Loucy (cell line): ENCODE measurements at regions not wholly inside any gene's neighbourhood (a gene's known extent, or its start where the extent isn't known, plus 50 kb on each side); places are given as distances from the start of the nearest gene placed in this dataset.

ENCODE experiments used
- H2AFZ ChIP-seq: fragments of 200-600 bp; sonication (generic); 2 replicates; pipeline ENCODE4 v1.6.0; 2016; ENCODE audit warnings: antibody characterized with exemption, mild to moderate bottlenecking, low read length, moderate library complexity
- H3F3A ChIP-seq: fragments of 200-600 bp; 2 replicates; pipeline ENCODE4 v1.6.0; 2016; ENCODE audit warnings: antibody characterized with exemption, low read depth, mild to moderate bottlenecking
- H3K27me3 ChIP-seq: fragments of 200-600 bp; sonication (generic); 2 replicates; pipeline ENCODE4 v1.6.1; 2014; ENCODE audit warnings: low read length, mild to moderate bottlenecking; ENCODE audit not compliant: insufficient read depth, poor library complexity, severe bottlenecking
- H3K36me3 ChIP-seq: fragments of 200-600 bp; sonication (generic); 2 replicates; pipeline ENCODE4 v1.6.1; 2016; ENCODE audit warnings: low read length; ENCODE audit not compliant: insufficient read depth
- H3K4me1 ChIP-seq: fragments of 200-600 bp; sonication (generic); 2 replicates; pipeline ENCODE4 v1.5.1; 2014; ENCODE audit warnings: low read length, mild to moderate bottlenecking; ENCODE audit not compliant: insufficient read depth, poor library complexity, severe bottlenecking
- H3K4me2 ChIP-seq: fragments of 200-600 bp; sonication (generic); 2 replicates; pipeline ENCODE4 v1.6.0; 2014; ENCODE audit warnings: antibody characterized with exemption, low read length, low read depth, mild to moderate bottlenecking; ENCODE audit not compliant: poor library complexity, severe bottlenecking
- H3K4me3 ChIP-seq: fragments of 200-600 bp; sonication (generic); 2 replicates; pipeline ENCODE4 v1.5.1; 2014; ENCODE audit warnings: low read length, mild to moderate bottlenecking, mixed read lengths; ENCODE audit not compliant: poor library complexity, severe bottlenecking
- H3K79me2 ChIP-seq: fragments of 200-600 bp; sonication (generic); 2 replicates; pipeline ENCODE4 v1.6.1; 2014; ENCODE audit warnings: low read length; ENCODE audit not compliant: insufficient read depth
- H3K9ac ChIP-seq: fragments of 200-600 bp; sonication (generic); 2 replicates; pipeline ENCODE4 v1.6.0; 2014; ENCODE audit warnings: mild to moderate bottlenecking, low read depth, low read length, moderate library complexity; ENCODE audit not compliant: poor library complexity, severe bottlenecking
- H3K9me2 ChIP-seq: fragments of 200-600 bp; sonication (generic); replicated peaks from 2 replicates; pipeline ENCODE4 v1.6.1; 2016; ENCODE audit warnings: low read depth, low read length, mixed read lengths
- H3K9me3 ChIP-seq: fragments of 200-600 bp; sonication (generic); 2 replicates; pipeline ENCODE4 v1.6.1; 2014; ENCODE audit warnings: mild to moderate bottlenecking, antibody characterized with exemption, low read length, low read depth; ENCODE audit not compliant: insufficient read depth
- H4K20me1 ChIP-seq: fragments of 200-600 bp; sonication (generic); 2 replicates; pipeline ENCODE4 v1.6.0; 2014; ENCODE audit warnings: antibody characterized with exemption, low read length, mild to moderate bottlenecking; ENCODE audit not compliant: insufficient read depth, poor library complexity, severe bottlenecking
- CTCF ChIP-seq: fragments of 200-600 bp; sonication (generic); conservative IDR thresholded peaks from 2 replicates; pipeline ENCODE4 v1.5.1; 2014; ENCODE audit warnings: mild to moderate bottlenecking, antibody characterized with exemption, low read length
- EZH2phosphoT487 ChIP-seq: fragments of 200-600 bp; IDR thresholded peaks from 2 replicates; pipeline ENCODE4 v1.6.1; 2018; ENCODE audit warnings: antibody characterized with exemption, mild to moderate bottlenecking, moderate library complexity, borderline replicate concordance

- Histone ChIP-seq H3K36me3 (no peaks in the 10 kb centered on the region), H3K79me2 (no peaks in the 10 kb centered on the region), H3F3A (no peaks in the 10 kb centered on the region), H3K9me2 (no peaks in the 10 kb centered on the region), H3K4me1 (no peaks in the 10 kb centered on the region), H3K27me3 (no peaks in the 10 kb centered on the region), H3K9ac (no peak overlapping the region), H3K4me2 (no peak overlapping the region), H4K20me1 (no peaks in the 10 kb centered on the region), H3K4me3 (no peak overlapping the region), H2AFZ (no peak overlapping the region), H3K9me3 (no peaks in the 10 kb centered on the region)
- no peak for TF ChIP-seq EZH2phosphoT487
Observed at GRCh38 chr13:75160984-75161383, 321.0 kb downstream of the TBC1D4 start.

- Histone ChIP-seq H3K79me2 (no peaks in the 10 kb centered on the region), H3K9ac (no peak overlapping the region), H3K4me2 (no peak overlapping the region), H4K20me1 (no peaks in the 10 kb centered on the region), H3K4me1 (no peaks in the 10 kb centered on the region), H3K4me3 (no peak overlapping the region), H3F3A (no peaks in the 10 kb centered on the region), H3K9me3 (no peaks in the 10 kb centered on the region), H3K9me2 (no peaks in the 10 kb centered on the region), H3K36me3 (no peaks in the 10 kb centered on the region), H2AFZ (no peak overlapping the region), H3K27me3 (no peaks in the 10 kb centered on the region)
- no peak for TF ChIP-seq CTCF
- no peak for TF ChIP-seq EZH2phosphoT487
Observed at GRCh38 chr13:75154331-75154730, 327.6 kb downstream of the TBC1D4 start.

- Histone ChIP-seq H4K20me1 (no peaks in the 10 kb centered on the region), H3K27me3 (no peaks in the 10 kb centered on the region), H3K79me2 (no peaks in the 10 kb centered on the region), H3K9me2 (no peaks in the 10 kb centered on the region), H3K4me1 (no peaks in the 10 kb centered on the region), H3K36me3 (no peaks in the 10 kb centered on the region), H3K9me3 (no peaks in the 10 kb centered on the region), H3K4me2 (no peak overlapping the region), H2AFZ (no peak overlapping the region), H3K9ac (no peak overlapping the region), H3K4me3 (no peak overlapping the region), H3F3A (no peaks in the 10 kb centered on the region)
- TF ChIP-seq EZH2phosphoT487 (no peak), CTCF (no peak)
Observed at GRCh38 chr13:75153834-75154233, 328.1 kb downstream of the TBC1D4 start.

- no peaks in the 10 kb centered on the region for H3K9me3 ChIP-seq
- no peak overlapping the region for H3K4me3 ChIP-seq
- H4K20me1 ChIP-seq: no peaks in the 10 kb centered on the region
- H3K9ac ChIP-seq: no peak overlapping the region
- H3K9me2 ChIP-seq: no peaks in the 10 kb centered on the region
- no peaks in the 10 kb centered on the region for H3K27me3 ChIP-seq
- no peak for TF ChIP-seq CTCF
- TF ChIP-seq EZH2phosphoT487: no peak
- no peaks in the 10 kb centered on the region for H3K4me1 ChIP-seq
- H2AFZ ChIP-seq: no peak overlapping the region
- no peaks in the 10 kb centered on the region for H3K79me2 ChIP-seq
- H3F3A ChIP-seq: no peaks in the 10 kb centered on the region
- no peaks in the 10 kb centered on the region for H3K36me3 ChIP-seq
- H3K4me2 ChIP-seq: no peak overlapping the region
Observed at GRCh38 chr13:75153386-75153785, 328.6 kb downstream of the TBC1D4 start.
